ENCODE measurements at regions not wholly inside any gene's neighbourhood (a gene's known extent, or its start where the extent isn't known, plus 50 kb on each side); places are given as distances from the start of the nearest gene placed in this dataset.

GRCh38 chr13:111941845-111942447 is 125.0 kb upstream of the SOX1 start:
- no peak overlapping the region for H3K27ac ChIP-seq
- TF ChIP-seq ZFX (IDR thresholded peaks at IDR 0.05) (no peak), CTCF (conservative IDR thresholded peaks at IDR 0.05) (no peak)

- H3K27ac ChIP-seq, result no peak overlapping the region
- no peak for TF ChIP-seq CTCF (conservative IDR thresholded peaks at IDR 0.05)
- no peak for TF ChIP-seq ZFX (IDR thresholded peaks at IDR 0.05)
Observed at GRCh38 chr13:111943229-111943795, 123.6 kb upstream of the SOX1 start.

- TF ChIP-seq ZFX (IDR thresholded peaks at IDR 0.05), result no peak
- no peak for TF ChIP-seq CTCF (conservative IDR thresholded peaks at IDR 0.05)
- no peak overlapping the region for H3K27ac ChIP-seq
Observed at GRCh38 chr13:111944171-111944583, 122.8 kb upstream of the SOX1 start.

GRCh38 chr13:111945086-111945485 is 121.9 kb upstream of the SOX1 start:
- TF ChIP-seq ZFX (IDR thresholded peaks at IDR 0.05), result no peak
- H3K27ac ChIP-seq, result no peak overlapping the region

GRCh38 chr13:111946214-111946613 is 120.7 kb upstream of the SOX1 start:
- no peak overlapping the region for H3K27ac ChIP-seq
- TF ChIP-seq ZFX (IDR thresholded peaks at IDR 0.05) (no peak), CTCF (conservative IDR thresholded peaks at IDR 0.05) (no peak)

- no peak overlapping the region for H3K27ac ChIP-seq
- no peak for TF ChIP-seq CTCF (conservative IDR thresholded peaks at IDR 0.05)
- no peak for TF ChIP-seq ZFX (IDR thresholded peaks at IDR 0.05)
Observed at GRCh38 chr13:111947026-111947810, 119.7 kb upstream of the SOX1 start.

- no peak overlapping the region for H3K27ac ChIP-seq
- TF ChIP-seq CTCF (conservative IDR thresholded peaks at IDR 0.05), result no peak
- no peak for TF ChIP-seq ZFX (IDR thresholded peaks at IDR 0.05)
Observed at GRCh38 chr13:111947876-111948275, 119.1 kb upstream of the SOX1 start.

All from C4-2B (cell line).